Osteoblast (primary cell): ENCODE measurements at regions not wholly inside any gene's neighbourhood (a gene's known extent, or its start where the extent isn't known, plus 50 kb on each side); places are given as distances from the start of the nearest gene placed in this dataset.
"Not testable (repeated sequence)": the region's sequence is repeated elsewhere in the genome, so short reads cannot be mapped to it uniquely, and the experiment has no call there.

ENCODE experiments used
- DNase-seq: peaks from one replicate; pipeline ENCODE4 v3.0.0; 2011; ENCODE audit warnings: low spot score, mixed read lengths; ENCODE audit not compliant: insufficient read length; ENCODE audit errors: missing footprints
- H2AFZ ChIP-seq: 2 replicates; pipeline ENCODE4 v1.6.0; 2011; ENCODE audit warnings: mild to moderate bottlenecking, low read length
- H3K27ac ChIP-seq: 2 replicates; pipeline ENCODE4 v1.5.1; 2011; ENCODE audit warnings: mild to moderate bottlenecking, low read depth, low read length, moderate library complexity
- H3K27me3 ChIP-seq: 2 replicates; pipeline ENCODE4 v1.6.0; 2012; ENCODE audit warnings: mild to moderate bottlenecking, control low read depth, inconsistent platforms, low read length, moderate library complexity; ENCODE audit not compliant: insufficient read depth
- H3K36me3 ChIP-seq: 2 replicates; pipeline ENCODE4 v1.5.1; 2011; ENCODE audit warnings: mild to moderate bottlenecking, low read length, control low read depth, moderate library complexity; ENCODE audit not compliant: insufficient read depth
- H3K4me1 ChIP-seq: 2 replicates; pipeline ENCODE4 v1.5.1; 2011; ENCODE audit warnings: mild to moderate bottlenecking, low read length, control low read depth, moderate library complexity; ENCODE audit not compliant: insufficient read depth
- H3K4me2 ChIP-seq: 2 replicates; pipeline ENCODE4 v1.6.0; 2011; ENCODE audit warnings: mild to moderate bottlenecking, low read length; ENCODE audit not compliant: insufficient read depth
- H3K4me3 ChIP-seq: fragments of 200-600 bp; sonication (generic); 3 replicates; pipeline ENCODE4 v1.5.1; 2012; ENCODE audit warnings: mild to moderate bottlenecking, low read length, inconsistent platforms; ENCODE audit not compliant: insufficient read depth
- H3K79me2 ChIP-seq: 2 replicates; pipeline ENCODE4 v1.6.0; 2012; ENCODE audit warnings: mild to moderate bottlenecking, low read length, control low read depth, inconsistent platforms; ENCODE audit not compliant: insufficient read depth
- H3K9me3 ChIP-seq: 2 replicates; pipeline ENCODE4 v1.5.1; 2011; ENCODE audit warnings: low read depth, low read length, control low read depth
- H4K20me1 ChIP-seq: 2 replicates; pipeline ENCODE4 v1.6.0; 2012; ENCODE audit warnings: mild to moderate bottlenecking, low read length, control low read depth; ENCODE audit not compliant: insufficient read depth
- TF ChIP-seq, protein P1 (sequence below): IDR thresholded peaks from 2 replicates; pipeline ENCODE4 v1.5.1; 2011; ENCODE audit warnings: mild to moderate bottlenecking, low read depth, low read length, moderate library complexity; ENCODE audit errors: extremely low read depth

DNA sequence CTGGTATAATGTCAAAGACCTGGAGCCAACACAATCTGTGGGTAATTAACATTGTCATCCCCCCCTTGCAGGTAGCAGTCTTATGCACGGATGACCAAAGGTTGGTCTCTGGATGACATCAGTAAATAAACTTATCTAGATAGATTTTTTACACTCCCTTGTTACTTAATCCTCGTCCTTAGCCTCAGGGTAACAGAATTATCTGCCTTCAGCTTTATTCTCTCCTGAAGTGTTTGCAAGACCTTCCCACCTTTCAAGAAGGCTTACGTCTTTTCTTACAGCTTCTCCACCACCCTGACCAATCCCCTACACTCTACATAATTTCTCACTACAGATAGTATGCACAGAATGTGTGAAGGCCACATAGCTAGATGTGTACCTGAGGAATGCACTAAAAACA is 434.8 kb upstream of the HTR1E start:
- Histone ChIP-seq H3K36me3 (no peaks in the 10 kb centered on the region), H3K4me3 (no peak overlapping the region), H3K4me2 (no peak overlapping the region), H3K27ac (no peak overlapping the region), H3K79me2 (no peaks in the 10 kb centered on the region), H3K9me3 (no peaks in the 10 kb centered on the region), H3K27me3 (no peaks in the 10 kb centered on the region), H3K4me1 (no peaks in the 10 kb centered on the region), H4K20me1 (no peaks in the 10 kb centered on the region), H2AFZ (no peak overlapping the region)
- no peak for DNase-seq
- TF ChIP-seq, protein P1, sequence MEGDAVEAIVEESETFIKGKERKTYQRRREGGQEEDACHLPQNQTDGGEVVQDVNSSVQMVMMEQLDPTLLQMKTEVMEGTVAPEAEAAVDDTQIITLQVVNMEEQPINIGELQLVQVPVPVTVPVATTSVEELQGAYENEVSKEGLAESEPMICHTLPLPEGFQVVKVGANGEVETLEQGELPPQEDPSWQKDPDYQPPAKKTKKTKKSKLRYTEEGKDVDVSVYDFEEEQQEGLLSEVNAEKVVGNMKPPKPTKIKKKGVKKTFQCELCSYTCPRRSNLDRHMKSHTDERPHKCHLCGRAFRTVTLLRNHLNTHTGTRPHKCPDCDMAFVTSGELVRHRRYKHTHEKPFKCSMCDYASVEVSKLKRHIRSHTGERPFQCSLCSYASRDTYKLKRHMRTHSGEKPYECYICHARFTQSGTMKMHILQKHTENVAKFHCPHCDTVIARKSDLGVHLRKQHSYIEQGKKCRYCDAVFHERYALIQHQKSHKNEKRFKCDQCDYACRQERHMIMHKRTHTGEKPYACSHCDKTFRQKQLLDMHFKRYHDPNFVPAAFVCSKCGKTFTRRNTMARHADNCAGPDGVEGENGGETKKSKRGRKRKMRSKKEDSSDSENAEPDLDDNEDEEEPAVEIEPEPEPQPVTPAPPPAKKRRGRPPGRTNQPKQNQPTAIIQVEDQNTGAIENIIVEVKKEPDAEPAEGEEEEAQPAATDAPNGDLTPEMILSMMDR, result no peak

GRCh38 chr6:86500035-86500434 is 437.3 kb upstream of the HTR1E start:
- Histone ChIP-seq H3K79me2 (no peaks in the 10 kb centered on the region), H3K27me3 (no peaks in the 10 kb centered on the region), H3K4me2 (no peak overlapping the region), H3K4me3 (no peak overlapping the region), H3K36me3 (no peaks in the 10 kb centered on the region), H3K9me3 (no peaks in the 10 kb centered on the region), H3K4me1 (no peaks in the 10 kb centered on the region), H2AFZ (no peak overlapping the region), H4K20me1 (no peaks in the 10 kb centered on the region), H3K27ac (no peak overlapping the region)
- DNase-seq, result no peak
- TF ChIP-seq, protein P1, result no peak

DNA sequence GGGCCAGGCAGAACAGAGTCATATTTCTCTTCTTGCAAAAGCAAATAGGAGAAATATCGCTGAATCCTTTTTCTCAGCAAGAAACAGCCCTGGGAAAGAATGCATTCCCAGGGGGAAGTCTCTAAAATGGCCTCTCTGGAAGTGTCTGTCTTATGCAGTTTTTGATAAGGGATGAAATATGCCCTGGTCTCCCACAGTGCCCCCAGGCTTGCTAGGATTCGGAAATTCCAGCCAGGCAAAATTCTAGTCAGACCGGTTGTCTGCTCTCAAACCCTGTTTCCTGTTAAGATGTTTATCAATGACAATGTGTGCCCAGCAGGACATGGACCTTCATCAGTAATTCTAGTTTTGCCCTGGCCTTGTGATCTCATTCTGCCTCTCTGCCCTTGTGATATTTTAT is 448.3 kb upstream of the HTR1E start:
- not testable (repeated sequence) for H3K4me1 ChIP-seq, H3K79me2 ChIP-seq, DNase-seq, H2AFZ ChIP-seq, H3K9me3 ChIP-seq, H3K4me2 ChIP-seq, H3K27me3 ChIP-seq, H3K36me3 ChIP-seq, H4K20me1 ChIP-seq, H3K4me3 ChIP-seq, H3K27ac ChIP-seq

- Histone ChIP-seq H3K36me3 (no peaks in the 10 kb centered on the region), H2AFZ (no peak overlapping the region), H3K27ac (no peak overlapping the region), H3K79me2 (no peaks in the 10 kb centered on the region), H3K4me1 (no peaks in the 10 kb centered on the region), H4K20me1 (no peaks in the 10 kb centered on the region), H3K27me3 (no peaks in the 10 kb centered on the region), H3K4me3 (no peak overlapping the region), H3K4me2 (no peak overlapping the region), H3K9me3 (no peaks in the 10 kb centered on the region)
- DNase-seq, result no peak
- TF ChIP-seq, protein P1, result no peak
These were observed 449.6 kb upstream of the HTR1E start for GRCh38 chr6:86487660-86488221.

DNA sequence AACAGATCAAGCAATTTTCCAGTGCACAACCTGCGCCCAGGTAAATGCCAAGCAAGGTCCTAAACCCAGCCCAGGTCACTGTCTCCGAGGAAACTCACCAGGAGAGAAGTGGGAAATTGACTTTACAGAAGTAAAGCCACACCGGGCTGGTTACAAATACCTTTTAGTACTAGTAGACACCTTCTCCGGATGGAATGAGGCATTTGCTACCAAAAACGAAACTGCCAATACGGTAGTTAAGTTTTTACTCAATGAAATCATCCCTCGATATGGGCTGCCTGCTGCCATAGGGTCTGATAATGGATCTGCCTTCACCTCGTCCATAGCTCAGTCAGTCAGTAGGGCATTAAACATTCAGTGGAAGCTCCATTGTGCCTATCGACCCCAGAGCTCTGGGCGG is 459.0 kb upstream of the HTR1E start:
- H2AFZ ChIP-seq, H3K4me3 ChIP-seq, DNase-seq: not testable (repeated sequence)

More for the DNA sequence above, 459.0 kb upstream of the HTR1E start:
- H3K36me3 ChIP-seq, H3K79me2 ChIP-seq, H3K27me3 ChIP-seq, H4K20me1 ChIP-seq, H3K4me1 ChIP-seq, H3K9me3 ChIP-seq, H3K4me2 ChIP-seq, H3K27ac ChIP-seq: not testable (repeated sequence)
